ENCODE measurements at regions not wholly inside any gene's neighbourhood (a gene's known extent, or its start where the extent isn't known, plus 50 kb on each side); places are given as distances from the start of the nearest gene placed in this dataset.
"Not testable (repeated sequence)": the region's sequence is repeated elsewhere in the genome, so short reads cannot be mapped to it uniquely, and the experiment has no call there.

DNA sequence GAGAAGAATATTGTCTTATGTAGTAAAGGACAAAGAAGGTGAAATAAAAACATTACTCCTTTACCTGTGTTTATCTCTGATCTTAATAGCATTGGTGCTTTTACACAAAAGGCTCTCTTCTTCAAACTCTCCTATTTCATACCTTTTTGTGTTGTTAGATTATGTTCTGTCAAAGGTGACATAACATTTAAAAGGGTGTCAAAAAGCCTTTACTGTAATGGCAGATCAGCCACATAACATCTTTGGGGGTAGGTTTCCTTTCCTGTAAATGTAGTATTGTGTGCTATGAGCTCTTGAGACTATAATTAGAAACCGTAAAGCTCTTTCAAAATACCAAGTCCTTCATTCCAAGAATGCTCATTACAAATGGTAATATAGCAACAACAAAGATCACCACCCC lies 400.1 kb downstream of the LNPK start:
- DNase-seq, result no peak

- DNase-seq, result no peak
Observed at GRCh38 chr2:175599966-175600831, 401.9 kb downstream of the LNPK start.

DNA sequence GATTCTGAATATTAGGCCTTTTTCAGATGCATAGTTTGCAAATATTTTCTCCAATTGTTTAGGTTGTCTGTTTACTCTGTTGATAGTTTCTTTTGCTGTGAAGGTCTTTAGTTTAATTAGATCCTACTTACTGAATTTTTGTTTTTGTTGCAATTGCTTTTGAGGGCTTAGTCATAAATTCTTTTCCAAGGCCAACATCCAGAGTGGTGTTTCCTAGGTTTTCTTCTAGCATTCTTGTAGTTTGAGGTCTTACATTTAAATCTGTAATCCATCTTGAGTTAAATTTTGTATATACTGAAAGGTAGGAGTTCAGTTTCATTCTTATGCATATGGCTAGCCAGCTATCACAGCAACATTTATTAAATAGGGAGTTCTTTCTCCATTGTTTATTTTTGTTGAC lies 404.8 kb downstream of the LNPK start:
- DNase-seq, result no peak

DNA sequence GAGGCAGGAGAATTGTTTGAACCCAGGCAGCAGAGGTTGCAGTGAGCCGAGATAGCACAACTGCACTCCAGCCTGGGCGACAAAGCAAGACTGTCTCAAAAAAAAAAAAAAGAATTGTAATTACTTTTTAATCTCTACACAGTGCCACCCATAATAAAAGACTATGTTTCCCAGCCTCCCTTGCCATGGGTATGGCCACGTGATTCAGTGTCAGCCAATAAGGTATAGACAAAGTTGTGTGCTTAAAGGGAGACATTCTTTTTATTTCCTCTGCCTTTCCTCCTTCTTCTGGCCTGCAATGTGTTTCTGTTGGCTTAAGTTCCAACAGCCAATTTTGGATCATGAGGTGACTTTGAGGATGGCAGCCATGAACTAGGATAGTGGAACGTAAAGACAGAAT lies 406.9 kb downstream of the LNPK start:
- DNase-seq, result no peak

- DNase-seq, result not testable (repeated sequence)
Observed at GRCh38 chr2:175593686-175594525, 408.2 kb downstream of the LNPK start.

GRCh38 chr2:175588213-175588612 lies 406.7 kb upstream of the ATP5MC3 start:
- DNase-seq, result not testable (repeated sequence)

- no peak for DNase-seq
Observed at GRCh38 chr2:175585496-175585895, 404.0 kb upstream of the ATP5MC3 start.

GRCh38 chr2:175580652-175581051 lies 399.1 kb upstream of the ATP5MC3 start:
- peak; percentile 57 for DNase-seq

- peak; percentile 66 for DNase-seq
Observed at GRCh38 chr2:175579646-175580045, 398.1 kb upstream of the ATP5MC3 start.

- DNase-seq, result no peak
Observed at GRCh38 chr2:175577368-175577970, 396.0 kb upstream of the ATP5MC3 start.

GRCh38 chr2:175576875-175577274 lies 395.4 kb upstream of the ATP5MC3 start:
- DNase-seq, result no peak

DNA sequence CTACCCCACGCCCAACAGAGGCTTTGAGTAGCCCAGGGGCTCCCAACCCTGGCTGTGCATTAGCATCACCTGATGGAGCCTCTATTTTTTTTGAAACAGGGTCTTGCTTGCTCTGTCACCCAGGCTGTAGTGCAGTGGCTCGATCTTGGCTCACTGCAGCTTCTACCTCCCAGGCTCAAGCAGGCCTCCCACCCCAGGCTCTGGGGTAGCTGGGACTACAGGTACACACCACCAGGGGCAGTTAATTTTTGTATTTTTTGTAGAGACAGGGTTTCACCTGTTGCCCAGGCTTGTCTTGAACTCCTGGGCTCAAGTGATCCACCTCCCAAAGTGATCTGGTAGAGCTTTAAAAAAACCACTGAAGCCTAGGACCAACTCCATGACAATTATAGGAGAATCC lies 394.8 kb upstream of the ATP5MC3 start:
- no peak for DNase-seq

DNA sequence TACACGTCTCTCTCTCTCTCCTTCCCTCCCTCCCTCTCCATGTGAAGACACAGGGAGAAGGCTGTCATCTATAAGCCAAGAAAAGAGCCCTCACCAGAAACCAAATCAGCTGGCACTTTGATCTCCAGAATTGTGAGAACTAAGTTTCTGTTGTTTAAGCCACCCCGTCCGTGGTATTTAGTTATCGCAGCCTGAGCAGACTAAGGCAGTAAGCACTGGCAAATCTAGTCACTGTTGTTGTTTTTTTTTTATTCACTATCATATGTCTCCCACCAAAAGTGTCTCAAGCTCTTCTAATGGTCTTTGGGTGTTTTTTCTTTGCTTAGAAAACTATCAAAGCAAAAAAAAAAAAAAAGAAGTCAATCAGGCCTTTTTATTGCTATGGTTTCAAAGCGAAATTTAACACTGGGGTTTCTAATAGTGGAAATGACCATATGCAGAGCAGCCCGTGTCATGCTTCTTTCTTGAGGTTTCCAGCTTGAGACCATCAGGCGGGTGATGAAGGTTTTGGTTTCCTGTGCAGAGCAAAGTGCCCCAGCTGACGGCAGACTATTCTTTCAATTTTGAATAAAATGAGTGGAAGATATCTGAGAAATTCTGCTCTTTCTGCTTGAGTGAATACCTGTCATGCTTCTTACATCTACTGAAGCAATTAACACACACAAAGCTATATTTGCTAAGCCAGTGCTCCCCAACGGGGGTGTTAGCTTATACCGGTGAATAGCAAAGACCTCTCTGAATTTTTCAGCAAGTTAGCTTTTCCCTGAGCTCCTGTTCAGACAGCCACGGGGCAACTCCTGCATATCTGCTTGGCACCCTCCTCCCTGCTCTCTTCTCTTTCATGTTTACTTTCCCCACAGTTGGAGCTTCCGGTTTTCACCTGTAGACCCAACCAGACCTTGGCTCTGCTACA lies 394.1 kb upstream of the ATP5MC3 start:
- DNase-seq, result peak; percentile 6

GRCh38 chr2:175574069-175574468 lies 392.6 kb upstream of the ATP5MC3 start:
- DNase-seq, result no peak

- DNase-seq, result no peak
Observed at GRCh38 chr2:175571078-175571653, 389.7 kb upstream of the ATP5MC3 start.

DNA sequence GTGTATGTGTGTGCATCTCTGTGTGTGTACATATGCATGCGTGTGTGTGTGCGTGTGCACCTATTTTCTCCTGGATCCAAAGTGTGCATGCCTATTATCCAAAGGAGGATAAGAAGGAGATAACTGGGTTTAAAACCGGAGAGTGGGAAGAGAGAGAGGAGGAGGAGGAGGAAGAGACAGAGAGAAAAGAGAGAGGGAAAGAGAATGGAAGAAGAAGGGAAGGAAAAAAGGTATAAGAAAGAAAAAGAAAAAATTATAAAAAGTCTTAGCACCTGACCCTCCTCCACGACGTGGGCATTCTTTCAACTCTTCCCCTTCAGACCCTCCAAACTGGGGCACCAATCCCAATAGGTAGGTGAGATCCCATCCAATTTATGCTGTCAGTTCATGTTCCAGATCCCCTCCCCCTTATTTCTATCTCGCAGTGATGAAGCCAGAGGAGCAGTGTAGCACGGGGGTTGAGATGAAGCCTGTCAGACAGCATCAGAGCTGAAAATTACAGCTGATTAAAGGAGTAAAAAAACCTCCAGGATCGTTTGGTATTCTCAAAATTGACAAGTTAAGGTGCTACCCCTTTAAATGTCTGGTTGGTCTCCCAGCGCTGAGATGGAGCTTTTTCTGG lies 386.7 kb upstream of the ATP5MC3 start:
- DNase-seq, result no peak

GRCh38 chr2:175567435-175568061 lies 386.0 kb upstream of the ATP5MC3 start:
- DNase-seq, result no peak

GRCh38 chr2:175560521-175561169 lies 379.1 kb upstream of the ATP5MC3 start:
- DNase-seq, result no peak

DNA sequence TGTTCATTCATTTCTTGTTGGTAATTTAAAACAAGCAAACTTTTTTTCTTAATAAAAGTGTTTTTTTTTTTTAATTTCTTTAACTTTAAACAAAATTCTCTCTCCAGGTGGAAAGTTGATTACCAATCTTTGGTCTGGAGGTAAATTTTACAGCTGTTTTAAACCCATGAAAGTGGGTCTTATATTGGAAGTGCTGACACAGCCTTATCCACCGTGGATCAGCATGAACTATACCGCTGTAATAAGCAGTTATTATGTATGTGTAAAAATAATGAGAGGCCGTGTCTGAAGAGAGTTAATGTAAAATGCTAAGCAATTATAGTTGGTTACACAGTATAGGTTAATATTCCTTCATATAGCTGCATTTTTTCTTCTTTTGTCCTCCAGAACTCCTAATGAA lies 378.1 kb upstream of the ATP5MC3 start:
- no peak for DNase-seq

- no peak for DNase-seq
Observed at GRCh38 chr2:175557810-175558377, 376.4 kb upstream of the ATP5MC3 start.

Measured in inflammatory macrophage treated with lipopolysaccharide for 4 hours (primary cell).